ENCODE measurements at regions not wholly inside any gene's neighbourhood (a gene's known extent, or its start where the extent isn't known, plus 50 kb on each side); places are given as distances from the start of the nearest gene placed in this dataset.
"Not testable (repeated sequence)": the region's sequence is repeated elsewhere in the genome, so short reads cannot be mapped to it uniquely, and the experiment has no call there.

DNA sequence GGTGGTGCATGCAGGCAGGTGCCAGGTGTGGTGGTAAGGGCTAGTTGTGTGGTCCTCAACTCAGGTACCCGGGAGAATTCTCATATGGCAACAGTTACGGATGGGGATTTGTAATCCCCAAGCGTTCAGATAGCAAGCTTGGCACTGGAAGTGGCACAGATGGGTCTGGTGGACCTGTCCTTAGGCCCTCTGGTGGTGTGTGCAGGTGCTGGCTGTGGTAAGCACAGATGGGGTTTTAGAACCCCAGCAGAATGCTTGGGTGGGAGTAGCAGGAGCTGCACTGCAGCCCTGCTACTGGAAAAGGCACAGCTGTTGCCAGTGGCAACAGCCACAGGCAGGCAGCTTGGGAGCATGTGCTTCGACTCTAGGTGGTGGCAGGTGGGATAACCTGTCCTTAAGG is 948.2 kb upstream of the FAM98A start:
- no peak for DNase-seq (ENCODE audit: low read depth)

DNA sequence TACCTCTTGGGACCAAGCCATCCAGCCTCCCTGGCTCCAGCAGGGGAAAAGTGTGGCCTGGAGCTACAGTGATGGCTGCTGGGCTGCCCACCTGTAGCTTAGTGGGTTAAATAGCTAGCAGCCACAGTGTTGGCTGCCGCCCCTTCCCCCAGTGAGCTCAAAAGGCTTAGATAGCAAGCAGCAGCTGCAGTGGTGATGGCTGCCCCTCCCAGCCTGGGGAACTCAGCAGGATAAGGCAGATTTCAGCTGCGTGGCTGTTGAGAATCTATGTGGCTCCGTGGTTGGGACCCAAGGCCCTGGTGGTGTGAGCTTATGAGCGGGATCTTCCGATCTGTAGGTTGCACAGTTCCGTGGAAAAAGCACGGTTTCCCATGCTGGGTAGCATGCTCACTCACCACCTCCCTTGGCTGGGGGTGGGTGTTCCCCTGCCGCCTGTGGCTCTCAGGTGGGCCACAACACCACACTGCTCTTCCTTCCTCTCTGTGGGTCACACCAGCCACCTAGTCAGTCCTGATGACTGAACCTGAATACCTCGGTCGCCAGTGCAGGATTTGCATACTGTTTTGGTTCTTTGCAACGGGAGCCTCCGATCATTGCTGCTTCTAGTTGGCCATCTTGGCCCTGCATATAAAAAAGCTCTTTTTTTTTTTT is 946.5 kb upstream of the FAM98A start:
- no peak for DNase-seq (ENCODE audit: low read depth)

DNA sequence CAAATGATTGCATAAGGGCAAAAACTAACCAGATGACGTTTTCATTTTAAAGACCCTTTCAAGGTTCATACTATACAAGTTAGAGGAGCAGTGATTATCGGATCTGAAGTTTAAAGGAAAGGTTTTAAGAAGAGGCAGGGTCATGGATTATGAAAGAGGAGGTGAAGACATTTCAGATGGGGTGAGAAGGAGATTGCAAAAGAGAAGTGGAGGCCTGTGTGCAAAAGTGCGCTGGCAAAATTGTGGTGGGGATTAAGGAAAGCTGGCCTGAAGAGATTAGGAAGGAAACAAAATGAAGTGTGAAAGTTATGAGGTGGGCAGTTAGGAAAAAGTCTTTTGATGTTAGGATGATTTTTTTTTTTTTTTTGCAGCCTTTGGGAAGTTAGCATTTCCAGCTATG is 935.7 kb upstream of the FAM98A start:
- DNase-seq (ENCODE audit: low read depth) = no peak

DNA sequence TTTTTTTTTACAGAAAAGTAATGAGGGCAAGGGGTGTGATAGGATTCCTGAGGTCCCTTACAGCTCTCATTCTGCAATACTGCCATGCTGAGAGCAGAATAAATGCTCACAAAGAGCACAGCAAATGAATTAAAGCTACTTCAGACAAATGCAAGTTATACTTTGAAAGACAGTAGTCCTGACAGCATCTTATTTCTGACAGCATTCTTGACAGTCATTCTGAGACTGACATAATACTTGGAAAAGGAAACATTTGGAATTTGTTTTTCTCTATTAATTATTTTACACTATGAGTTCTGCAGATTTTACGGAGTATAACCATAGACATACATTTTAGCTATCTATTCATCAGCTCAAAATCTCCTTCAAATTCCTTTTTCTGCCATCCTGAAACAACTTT is 935.2 kb upstream of the FAM98A start:
- DNase-seq (ENCODE audit: low read depth) = no peak

DNA sequence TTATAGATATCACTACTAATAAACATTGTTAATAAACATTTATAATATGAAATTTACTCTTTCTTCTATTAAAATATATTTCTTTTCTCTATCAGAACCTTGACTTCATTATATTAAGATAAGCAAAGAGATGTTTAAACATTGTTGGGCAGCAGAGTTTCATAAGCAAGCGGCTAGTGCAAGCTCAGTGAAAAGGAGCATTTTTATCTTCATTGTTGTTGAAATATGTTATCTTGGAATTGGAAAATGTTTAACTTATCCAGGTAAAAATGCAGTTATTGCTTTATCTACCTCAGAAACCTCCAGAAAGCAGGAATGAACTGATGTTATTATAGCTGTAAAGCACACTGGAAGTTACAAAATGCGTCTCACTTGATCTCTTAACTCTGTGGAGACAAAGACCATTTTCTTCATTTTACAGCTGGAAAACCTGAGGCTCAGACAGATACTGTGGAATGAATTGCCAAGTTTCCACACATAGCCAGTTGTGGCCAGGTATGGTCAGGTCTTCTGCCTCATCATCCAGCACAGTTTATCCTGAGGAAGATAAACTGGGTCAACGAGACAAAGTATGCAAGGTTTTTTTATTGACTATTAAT is 934.6 kb upstream of the FAM98A start:
- DNase-seq (ENCODE audit: low read depth) = no peak

DNA sequence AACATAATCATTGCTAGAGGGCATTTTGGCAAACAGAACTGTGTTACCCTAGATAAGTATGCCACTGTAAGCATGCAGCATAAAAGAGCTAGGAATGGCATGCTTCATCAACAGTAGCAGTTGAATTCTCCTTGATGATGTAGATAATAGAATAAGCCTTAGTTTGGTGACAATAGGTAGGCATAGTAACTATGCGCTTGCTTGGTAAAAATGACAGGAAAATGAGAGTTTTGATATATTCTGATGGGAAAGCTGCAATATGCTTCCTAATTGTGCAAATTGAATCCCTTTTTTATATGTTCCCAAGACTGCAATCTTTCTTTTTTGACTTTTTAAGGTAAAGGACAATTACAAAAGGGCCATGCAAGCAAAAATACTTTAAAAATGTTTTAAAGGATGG is 930.9 kb upstream of the FAM98A start:
- DNase-seq (ENCODE audit: low read depth) = no peak

DNA sequence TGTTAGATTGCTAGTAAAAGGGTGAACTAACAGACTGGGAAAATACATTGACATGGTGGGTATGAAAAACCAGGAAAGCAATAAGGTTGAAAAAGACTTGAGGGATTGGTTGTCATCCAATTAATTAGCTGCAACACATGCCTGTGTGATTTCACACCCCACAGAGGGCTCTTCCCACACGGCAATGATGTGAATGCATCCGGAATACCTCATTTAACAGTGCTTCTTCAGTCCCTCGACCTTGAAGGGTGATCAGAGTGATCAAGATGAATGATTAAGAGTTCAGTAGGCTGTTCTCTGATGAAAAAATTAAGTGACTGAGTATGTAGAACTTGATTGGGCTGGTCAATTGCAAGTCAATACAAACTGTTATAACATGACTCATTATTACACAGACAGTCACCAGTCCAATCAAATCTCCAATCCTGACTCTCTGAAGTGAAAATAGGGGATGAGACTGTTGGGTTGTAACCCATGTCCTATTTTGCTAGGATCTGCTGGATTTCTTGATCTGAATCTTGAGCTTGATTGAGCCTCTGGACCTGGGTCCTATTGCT is 924.9 kb upstream of the FAM98A start:
- no peak for DNase-seq (ENCODE audit: low read depth)

DNA sequence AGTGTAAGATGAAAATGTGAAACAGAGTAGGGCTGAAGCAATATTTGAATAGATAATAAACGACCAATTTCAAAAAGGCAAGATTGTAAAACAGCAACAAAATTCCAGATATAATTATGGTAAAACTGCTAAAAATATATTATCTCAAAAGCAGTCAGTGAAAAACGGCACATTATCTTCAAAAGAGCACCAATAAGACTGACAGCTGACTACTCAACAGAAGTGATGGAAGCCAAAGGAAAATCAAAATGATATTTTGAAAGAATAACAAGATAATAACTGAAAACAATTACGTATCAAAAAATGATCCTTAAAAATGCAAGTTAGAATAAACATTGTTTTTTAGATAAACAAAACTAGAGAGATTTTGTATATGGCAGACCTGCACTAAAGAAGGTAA is 920.6 kb upstream of the FAM98A start:
- DNase-seq (ENCODE audit: low read depth) = no peak

DNA sequence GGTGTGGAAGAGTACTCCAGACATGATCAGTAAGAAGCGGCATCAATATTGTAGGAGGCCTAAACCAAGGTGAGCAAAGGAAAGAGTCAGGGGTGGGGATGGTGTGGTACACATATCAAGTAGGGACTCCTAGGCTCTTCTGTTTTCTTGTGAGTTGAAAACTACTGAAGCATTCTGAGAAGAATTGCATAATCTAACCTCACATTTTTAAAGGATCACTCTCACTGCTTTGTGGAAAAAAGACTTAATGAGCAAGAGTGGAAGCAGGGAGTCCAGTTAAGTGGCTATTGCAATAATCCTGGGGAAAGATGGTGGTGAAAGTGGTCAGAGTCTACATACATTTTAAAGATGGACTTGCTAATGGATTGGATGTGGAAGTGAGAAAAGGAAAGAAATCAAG is 899.5 kb upstream of the FAM98A start:
- DNase-seq (ENCODE audit: low read depth) = no peak

DNA sequence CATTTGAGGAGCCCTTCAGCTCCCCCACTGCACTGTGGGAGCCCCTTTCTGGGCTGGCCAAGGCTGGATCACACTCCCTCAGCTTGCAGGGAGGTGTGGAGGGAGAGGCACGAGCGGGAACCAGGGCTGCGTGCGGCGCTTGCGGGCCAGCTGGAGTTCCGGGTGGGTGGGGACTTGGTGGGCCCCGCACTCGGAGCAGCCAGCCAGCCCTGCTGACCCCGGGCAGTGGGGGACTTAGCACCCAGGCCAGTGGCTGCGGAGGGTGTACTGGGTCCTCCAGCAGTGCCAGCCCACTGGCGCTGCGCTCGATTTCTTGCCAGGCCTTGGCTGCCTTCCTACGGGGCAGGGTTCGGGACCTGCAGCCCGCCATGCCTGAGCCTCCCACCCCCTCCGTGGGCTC is 895.1 kb upstream of the FAM98A start:
- not testable (repeated sequence) for DNase-seq (ENCODE audit: low read depth)

DNA sequence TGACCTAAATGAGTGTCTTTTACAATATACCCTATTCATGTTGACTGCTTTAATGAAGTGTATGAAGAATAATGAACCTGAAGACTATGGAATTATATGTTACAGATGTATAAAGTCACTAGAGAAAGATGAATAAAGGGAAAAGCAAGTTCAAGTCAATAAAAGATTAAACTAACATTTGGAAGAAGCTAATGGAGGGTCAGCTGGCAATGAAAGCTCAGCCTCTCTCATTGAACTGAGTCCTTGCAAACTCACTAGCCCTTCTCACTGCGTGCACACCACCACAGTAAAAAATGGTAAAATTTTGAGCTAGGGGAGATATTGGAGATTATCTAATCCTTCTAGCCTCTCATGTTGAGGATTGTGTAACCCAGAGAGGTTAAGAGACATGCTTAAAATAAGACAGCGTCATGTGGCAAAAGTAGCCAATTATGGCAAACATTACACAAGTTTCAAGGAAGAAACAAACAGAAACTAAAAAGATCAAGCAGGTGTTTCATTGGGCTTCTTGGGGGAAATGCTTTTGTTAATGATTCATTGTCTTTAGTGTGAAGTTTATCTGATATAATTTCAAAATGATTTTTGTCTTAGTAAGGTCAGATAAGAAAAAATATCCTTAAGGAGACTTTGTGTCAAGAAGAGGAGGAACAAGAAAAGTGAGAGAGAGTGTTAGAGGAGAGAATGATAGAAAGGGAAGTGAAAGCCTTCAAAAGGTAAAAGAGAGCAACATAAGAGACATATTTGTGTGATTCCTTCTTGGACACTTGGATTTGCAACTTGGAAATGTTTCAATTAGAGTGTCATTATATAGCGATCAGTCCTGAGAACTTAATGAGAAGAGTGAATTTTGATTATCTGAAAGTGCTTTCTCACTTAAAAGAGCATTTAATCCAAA is 893.7 kb upstream of the FAM98A start:
- no peak for DNase-seq (ENCODE audit: low read depth)

DNA sequence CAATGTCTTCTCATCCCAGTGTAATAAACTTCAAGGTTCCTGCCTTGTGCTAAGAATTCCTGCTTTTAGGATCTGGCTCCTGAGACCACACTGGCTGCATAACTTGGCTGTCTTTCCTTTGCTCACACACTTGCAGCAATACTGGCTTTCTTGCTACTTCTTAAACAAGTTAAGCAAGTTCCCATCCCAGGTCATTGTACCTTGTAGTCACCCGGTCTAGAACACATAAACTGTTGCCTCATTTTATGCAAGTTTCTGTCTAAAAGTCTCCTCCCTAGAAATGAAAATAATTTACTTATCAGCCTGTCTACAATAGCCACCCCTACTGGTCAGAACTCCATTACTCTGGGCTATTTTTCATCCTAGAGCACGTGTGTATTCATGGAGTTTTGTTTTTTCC is 887.9 kb upstream of the FAM98A start:
- no peak for DNase-seq (ENCODE audit: low read depth)

DNA sequence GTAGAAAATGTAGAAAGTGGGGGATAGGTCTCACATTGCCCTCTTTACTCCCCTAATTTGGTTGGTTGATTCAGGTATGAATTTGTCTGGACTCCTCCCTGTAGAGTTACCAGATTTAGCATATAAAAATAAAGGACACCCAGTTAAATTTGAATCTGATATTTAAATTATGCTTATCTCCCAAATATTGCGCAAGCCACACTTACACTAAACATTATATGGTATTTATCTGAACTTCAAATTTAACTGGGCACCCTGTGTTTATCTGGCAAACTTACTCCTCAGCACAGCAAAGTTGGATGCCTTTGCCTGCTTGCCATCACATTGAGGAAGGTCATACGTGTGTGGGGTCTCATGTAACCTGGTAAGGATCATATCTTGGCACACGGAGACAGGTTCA is 882.4 kb upstream of the FAM98A start:
- DNase-seq (ENCODE audit: low read depth) = no peak

DNA sequence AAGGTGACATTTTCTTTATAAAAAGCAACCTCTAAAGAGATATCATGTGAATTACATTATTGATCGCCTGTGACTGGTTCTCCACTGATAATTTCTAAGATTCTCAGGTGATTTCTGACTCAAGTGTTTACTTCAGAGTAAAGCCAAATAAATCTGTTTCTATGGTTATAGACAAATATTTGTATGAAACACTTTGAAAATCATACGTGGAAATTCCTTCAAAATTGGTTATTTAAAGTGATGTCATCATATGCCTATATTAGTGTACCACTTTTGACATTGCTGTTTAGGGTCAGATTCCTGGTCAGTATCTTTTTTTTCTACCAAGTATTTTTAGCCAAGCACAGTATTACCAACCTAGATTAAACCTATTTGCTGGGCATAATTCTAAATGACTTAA is 881.3 kb upstream of the FAM98A start:
- DNase-seq (ENCODE audit: low read depth) = no peak

DNA sequence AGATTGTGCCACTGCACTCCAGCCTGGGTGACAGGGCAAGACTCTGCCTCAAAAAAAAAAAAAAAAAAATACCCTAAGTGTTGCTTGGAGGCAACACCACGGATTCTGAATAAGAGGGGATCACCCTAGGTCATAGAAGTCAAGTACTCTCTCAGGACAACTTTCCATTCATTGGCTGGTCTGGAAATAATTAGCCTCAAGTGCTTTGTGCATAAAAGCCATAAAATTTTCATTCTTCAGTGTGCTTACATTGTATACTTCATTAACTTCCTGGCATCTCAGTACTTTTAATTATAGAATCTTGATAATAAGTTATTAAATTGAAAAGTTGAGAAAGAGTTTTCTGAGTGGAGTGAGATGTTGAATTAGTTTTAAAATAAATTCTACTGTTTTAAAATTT is 876.1 kb upstream of the FAM98A start:
- DNase-seq (ENCODE audit: low read depth) = no peak

DNA sequence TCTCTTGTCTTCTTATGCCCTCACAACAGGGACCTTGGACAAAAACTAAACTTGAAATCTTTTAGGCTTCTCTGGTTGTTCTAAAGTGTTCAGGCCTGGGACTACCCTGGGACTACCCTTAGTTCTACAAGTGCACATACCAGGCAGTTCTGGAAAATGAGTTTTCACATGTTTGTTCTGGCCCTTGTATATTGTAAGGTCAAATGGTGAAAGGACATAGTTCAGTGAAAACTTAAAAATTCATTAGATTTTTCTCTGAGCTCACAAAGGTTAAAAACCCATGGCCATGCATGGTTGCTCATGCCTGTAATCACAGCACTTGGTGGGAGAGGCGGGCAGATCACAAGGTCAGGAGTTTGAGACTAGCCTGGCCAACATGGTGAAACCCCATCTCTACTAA is 875.5 kb upstream of the FAM98A start:
- no peak for DNase-seq (ENCODE audit: low read depth)

DNA sequence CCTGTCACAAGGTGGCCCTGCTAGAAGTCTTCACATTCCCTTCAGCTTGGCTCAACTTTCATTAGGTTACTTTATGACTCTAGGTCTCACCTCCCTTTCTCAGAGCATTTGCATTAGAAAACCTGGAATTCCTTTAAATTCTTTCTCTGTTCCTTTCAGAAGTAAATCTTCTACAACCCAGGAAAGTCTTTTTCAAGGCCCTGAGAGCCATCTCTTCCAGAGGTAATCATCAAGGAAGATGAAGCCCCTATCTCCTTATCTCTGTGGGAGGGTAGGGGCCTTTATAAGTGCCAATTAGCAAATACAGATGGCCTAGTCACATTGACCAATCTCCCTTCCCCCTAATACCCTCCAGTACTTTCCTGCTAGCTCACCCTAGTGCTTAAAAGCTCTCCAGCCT is 848.0 kb upstream of the FAM98A start:
- DNase-seq (ENCODE audit: low read depth) = no peak

DNA sequence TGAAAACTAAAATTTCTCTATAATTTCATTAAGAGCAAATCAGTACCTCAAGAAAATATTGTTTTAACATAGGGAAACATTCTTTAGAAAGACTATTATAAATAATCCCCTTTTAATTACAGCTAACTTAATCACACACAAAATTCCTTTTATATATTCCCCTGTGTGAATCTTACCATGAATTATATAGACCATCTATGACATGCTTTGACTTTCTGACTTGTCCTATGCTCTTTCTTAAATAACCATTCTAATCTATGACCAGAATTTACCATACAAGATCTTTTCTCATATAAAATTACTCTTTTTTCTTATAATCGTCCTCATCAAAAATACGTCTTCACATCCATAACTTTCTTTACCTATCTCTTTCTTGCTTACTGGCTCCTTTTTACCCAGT is 824.2 kb upstream of the FAM98A start:
- DNase-seq (ENCODE audit: low read depth) = no peak

DNA sequence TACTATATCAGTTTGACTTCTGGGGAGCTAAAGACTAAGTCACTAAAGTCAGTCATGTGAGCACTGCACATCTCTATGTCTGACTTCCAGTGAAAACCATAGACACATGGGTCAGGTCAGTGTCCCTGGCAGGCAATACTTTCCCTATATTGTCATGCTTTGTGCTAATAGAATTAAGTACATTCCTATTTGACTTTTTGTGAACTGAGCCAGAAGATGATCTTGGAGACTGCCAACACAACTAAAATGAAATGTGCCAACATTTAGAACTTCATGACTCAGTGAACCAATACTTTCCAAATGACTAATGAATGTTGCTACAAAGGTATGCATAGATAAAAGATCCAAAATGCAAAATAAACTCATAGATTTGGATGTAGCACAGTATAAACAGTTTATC is 820.8 kb upstream of the FAM98A start:
- DNase-seq (ENCODE audit: low read depth) = no peak

DNA sequence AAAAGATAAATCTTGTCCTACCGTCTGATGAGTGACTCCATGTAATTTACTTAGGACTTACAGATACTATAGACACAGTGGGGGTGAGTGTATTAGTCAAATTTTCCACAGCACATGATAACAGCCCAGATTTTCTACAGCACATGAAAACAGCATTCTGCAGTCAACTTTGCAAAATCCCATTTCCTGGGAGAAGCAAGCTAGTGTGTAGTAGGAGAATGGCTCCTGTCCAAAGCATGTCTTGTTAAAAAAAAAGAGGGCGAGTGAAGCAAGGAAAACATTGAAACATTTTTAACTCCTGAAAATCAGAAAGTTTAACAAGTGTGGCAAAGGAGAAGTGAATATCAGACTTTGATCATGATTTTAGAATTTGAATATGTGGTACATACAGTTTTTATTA is 817.8 kb upstream of the FAM98A start:
- no peak for DNase-seq (ENCODE audit: low read depth)

DNA sequence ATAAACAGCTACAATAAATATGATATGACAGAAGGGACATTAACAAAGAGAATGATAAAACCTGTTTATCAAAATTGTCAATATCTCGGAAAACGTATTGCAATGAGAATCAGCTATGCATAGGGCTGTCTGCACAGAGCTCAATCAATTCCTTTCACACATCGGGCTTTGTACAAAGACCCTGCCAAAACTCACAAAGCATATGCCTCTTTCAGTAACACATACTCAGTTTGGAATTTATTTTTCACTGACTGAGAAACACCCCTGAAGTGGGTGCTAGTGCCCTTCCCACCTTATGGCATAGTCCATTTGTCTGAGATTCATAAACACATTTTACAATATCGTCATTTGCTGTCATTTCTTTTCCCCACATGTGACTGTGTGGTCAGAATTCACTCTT is 815.8 kb upstream of the FAM98A start:
- DNase-seq (ENCODE audit: low read depth) = no peak

DNA sequence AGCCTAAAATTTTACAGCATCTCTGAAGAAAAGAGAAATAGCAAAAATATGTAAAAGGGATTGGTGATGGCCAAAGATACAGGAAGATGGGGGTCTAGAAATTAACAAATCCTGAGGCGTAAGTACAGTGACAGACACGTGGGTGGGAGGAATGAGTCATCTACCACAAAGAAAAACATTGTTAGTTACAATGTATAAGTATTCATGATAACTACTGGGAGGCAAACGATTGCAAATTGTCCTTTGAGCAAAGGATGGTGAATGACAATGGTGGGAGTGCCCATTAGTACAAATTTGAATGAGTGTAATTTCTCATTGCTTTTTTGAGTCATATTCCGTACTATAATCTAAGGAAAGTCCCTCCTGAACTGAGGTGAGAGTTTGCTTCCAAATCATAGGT is 809.0 kb upstream of the FAM98A start:
- no peak for DNase-seq (ENCODE audit: low read depth)

DNA sequence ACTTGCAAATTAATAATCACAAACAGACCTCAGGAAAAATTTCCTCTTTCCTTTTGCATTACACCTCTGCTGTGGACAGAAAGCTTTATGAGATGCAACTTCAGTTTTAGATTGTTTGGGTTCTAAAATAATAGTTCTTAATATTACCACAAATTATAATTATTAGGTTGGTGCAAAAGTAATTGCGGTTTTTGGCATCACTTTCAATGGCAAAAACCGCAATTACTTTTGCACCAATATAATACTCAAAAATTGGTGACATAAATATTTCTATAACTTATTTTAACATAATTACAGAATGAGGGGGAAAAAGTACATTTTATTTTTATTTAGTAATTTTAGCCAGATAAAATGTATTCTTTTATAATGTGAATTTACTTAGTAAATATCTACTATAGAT is 804.4 kb upstream of the FAM98A start:
- DNase-seq (ENCODE audit: low read depth) = no peak
